ENCODE measurements at regions not wholly inside any gene's neighbourhood (a gene's known extent, or its start where the extent isn't known, plus 50 kb on each side); places are given as distances from the start of the nearest gene placed in this dataset.

- no peaks in the 10 kb centered on the region for H3K27me3 ChIP-seq (replicated peaks)
- H3K36me3 ChIP-seq (replicated peaks), result no peaks in the 10 kb centered on the region
- in situ Hi-C loops (cut with HindIII; ENCODE audit: low pct_ligation_motif_present, low sequenced_read_pairs), result no loop called here
- H3K27ac ChIP-seq, result no peak overlapping the region
- no peak for TF ChIP-seq CTCF (IDR thresholded peaks at IDR 0.05; ENCODE audit: low read depth, low read length, missing control alignments)
- H3K4me3 ChIP-seq (ENCODE audit: low read depth, low read length), result no peak overlapping the region
- no peak for DNase-seq
These were observed 132.1 kb downstream of the DICER1 start for GRCh38 chr14:95025218-95025617.

GRCh38 chr14:95024380-95024779 lies 132.9 kb downstream of the DICER1 start:
- Histone ChIP-seq H3K27me3 (replicated peaks) (no peaks in the 10 kb centered on the region), H3K27ac (no peak overlapping the region), H3K36me3 (replicated peaks) (no peaks in the 10 kb centered on the region), H3K4me3 (ENCODE audit: low read depth, low read length) (no peak overlapping the region)
- in situ Hi-C loops (cut with HindIII; ENCODE audit: low pct_ligation_motif_present, low sequenced_read_pairs), result no loop called here
- no peak for DNase-seq
- TF ChIP-seq CTCF (IDR thresholded peaks at IDR 0.05; ENCODE audit: low read depth, low read length, missing control alignments), result no peak

- H3K4me3 ChIP-seq (ENCODE audit: low read depth, low read length), result no peak overlapping the region
- DNase-seq, result no peak
- H3K36me3 ChIP-seq (replicated peaks), result no peaks in the 10 kb centered on the region
- no peaks in the 10 kb centered on the region for H3K27me3 ChIP-seq (replicated peaks)
- no peak overlapping the region for H3K27ac ChIP-seq
- no peak for TF ChIP-seq CTCF (IDR thresholded peaks at IDR 0.05; ENCODE audit: low read depth, low read length, missing control alignments)
- in situ Hi-C loops (cut with HindIII; ENCODE audit: low pct_ligation_motif_present, low sequenced_read_pairs), result no loop called here
These were observed 133.4 kb downstream of the DICER1 start for GRCh38 chr14:95023886-95024285.

- H3K36me3 ChIP-seq (replicated peaks), result no peaks in the 10 kb centered on the region
- in situ Hi-C loops (cut with HindIII; ENCODE audit: low pct_ligation_motif_present, low sequenced_read_pairs), result no loop called here
- no peak for DNase-seq
- H3K27me3 ChIP-seq (replicated peaks), result no peaks in the 10 kb centered on the region
- H3K4me3 ChIP-seq (ENCODE audit: low read depth, low read length), result no peak overlapping the region
- no peak for TF ChIP-seq CTCF (IDR thresholded peaks at IDR 0.05; ENCODE audit: low read depth, low read length, missing control alignments)
- H3K27ac ChIP-seq, result no peak overlapping the region
These were observed 134.2 kb downstream of the DICER1 start for GRCh38 chr14:95023115-95023514.

- Histone ChIP-seq H3K27ac (no peak overlapping the region), H3K4me3 (ENCODE audit: low read depth, low read length) (no peak overlapping the region), H3K27me3 (replicated peaks) (no peaks in the 10 kb centered on the region), H3K36me3 (replicated peaks) (no peaks in the 10 kb centered on the region)
- DNase-seq, result no peak
- no peak for TF ChIP-seq CTCF (IDR thresholded peaks at IDR 0.05; ENCODE audit: low read depth, low read length, missing control alignments)
- in situ Hi-C loops (cut with HindIII; ENCODE audit: low pct_ligation_motif_present, low sequenced_read_pairs), result no loop called here
These were observed 135.7 kb downstream of the DICER1 start for GRCh38 chr14:95021588-95021987.

- Histone ChIP-seq H3K27ac (no peak overlapping the region), H3K4me3 (ENCODE audit: low read depth, low read length) (no peak overlapping the region), H3K27me3 (replicated peaks) (no peaks in the 10 kb centered on the region), H3K36me3 (replicated peaks) (no peaks in the 10 kb centered on the region)
- in situ Hi-C loops (cut with HindIII; ENCODE audit: low pct_ligation_motif_present, low sequenced_read_pairs), result no loop called here
- TF ChIP-seq CTCF (IDR thresholded peaks at IDR 0.05; ENCODE audit: low read depth, low read length, missing control alignments), result no peak
- DNase-seq, result no peak
These were observed 138.5 kb downstream of the DICER1 start for GRCh38 chr14:95018821-95019220.

Data from brain microvascular endothelial cell (primary cell).